RWPE1 (cell line): ENCODE measurements at regions not wholly inside any gene's neighbourhood (a gene's known extent, or its start where the extent isn't known, plus 50 kb on each side); places are given as distances from the start of the nearest gene placed in this dataset.

Experiments
- CTCF ChIA-PET: fragments of 350-600 bp; sonication (Branson Sonifier 250); formaldehyde crosslinking; extraction: SDS; loops from one replicate; lab custom pipeline; 2021; lab: Yijun Ruan, JAX
- POLR2A ChIA-PET: fragments of 400-600 bp; formaldehyde crosslinking; extraction: SDS; loops from one replicate; lab custom pipeline; 2020; ENCODE audit warnings: antibody characterized with exemption; ENCODE audit not compliant: low non-redundant PET; lab: Yijun Ruan, JAX
- DNase-seq: peaks from one replicate; pipeline ENCODE4 v3.0.0; 2012; ENCODE audit warnings: low spot score
- H3K27ac ChIP-seq: fragments of 450-650 bp; 2 replicates; pipeline ENCODE4 v1.5.1; 2017
- TF ChIP-seq, protein P1 (sequence below): fragments of 450-650 bp; conservative IDR thresholded peaks from 2 replicates; pipeline ENCODE4 v1.5.1; 2017; ENCODE audit warnings: low read depth, mild to moderate bottlenecking

DNA sequence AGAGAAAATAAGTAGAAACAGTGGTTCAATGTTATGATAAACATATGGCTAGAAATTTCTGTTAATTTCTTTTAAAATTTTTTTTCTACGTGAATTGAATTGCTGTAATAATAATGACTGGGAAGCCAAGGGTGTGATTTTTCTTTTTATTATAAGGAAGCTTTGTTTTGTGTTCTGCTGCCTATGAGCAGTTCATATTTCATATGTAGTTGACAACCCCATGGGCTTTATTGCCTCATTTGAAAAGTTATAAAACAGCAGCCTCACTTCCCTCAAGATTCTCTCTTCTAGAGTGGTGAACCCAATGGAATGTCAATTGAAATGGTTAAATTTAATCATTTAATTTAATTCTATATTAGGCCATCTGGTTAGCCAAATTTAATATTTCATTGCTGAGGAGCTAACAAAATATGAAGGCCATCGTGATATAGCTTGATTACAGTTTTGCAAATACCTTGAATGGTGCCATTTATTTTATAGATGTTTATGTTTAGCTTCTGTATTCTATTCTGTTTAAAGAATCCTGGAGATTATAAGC, 72.6 kb upstream of the DOCK10 start:
- TF ChIP-seq, protein P1, sequence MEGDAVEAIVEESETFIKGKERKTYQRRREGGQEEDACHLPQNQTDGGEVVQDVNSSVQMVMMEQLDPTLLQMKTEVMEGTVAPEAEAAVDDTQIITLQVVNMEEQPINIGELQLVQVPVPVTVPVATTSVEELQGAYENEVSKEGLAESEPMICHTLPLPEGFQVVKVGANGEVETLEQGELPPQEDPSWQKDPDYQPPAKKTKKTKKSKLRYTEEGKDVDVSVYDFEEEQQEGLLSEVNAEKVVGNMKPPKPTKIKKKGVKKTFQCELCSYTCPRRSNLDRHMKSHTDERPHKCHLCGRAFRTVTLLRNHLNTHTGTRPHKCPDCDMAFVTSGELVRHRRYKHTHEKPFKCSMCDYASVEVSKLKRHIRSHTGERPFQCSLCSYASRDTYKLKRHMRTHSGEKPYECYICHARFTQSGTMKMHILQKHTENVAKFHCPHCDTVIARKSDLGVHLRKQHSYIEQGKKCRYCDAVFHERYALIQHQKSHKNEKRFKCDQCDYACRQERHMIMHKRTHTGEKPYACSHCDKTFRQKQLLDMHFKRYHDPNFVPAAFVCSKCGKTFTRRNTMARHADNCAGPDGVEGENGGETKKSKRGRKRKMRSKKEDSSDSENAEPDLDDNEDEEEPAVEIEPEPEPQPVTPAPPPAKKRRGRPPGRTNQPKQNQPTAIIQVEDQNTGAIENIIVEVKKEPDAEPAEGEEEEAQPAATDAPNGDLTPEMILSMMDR, result no peak
- DNase-seq, result no peak
- H3K27ac ChIP-seq, result no peak overlapping the region
- ChIA-PET POLR2A (no interaction called here), CTCF (interaction anchor here (0.7 to 0.8 kb wide), 2 partner anchors 37 to 63 kb away, joined by 3 read pairs; no protein-coding TSS in a partner anchor)

DNA sequence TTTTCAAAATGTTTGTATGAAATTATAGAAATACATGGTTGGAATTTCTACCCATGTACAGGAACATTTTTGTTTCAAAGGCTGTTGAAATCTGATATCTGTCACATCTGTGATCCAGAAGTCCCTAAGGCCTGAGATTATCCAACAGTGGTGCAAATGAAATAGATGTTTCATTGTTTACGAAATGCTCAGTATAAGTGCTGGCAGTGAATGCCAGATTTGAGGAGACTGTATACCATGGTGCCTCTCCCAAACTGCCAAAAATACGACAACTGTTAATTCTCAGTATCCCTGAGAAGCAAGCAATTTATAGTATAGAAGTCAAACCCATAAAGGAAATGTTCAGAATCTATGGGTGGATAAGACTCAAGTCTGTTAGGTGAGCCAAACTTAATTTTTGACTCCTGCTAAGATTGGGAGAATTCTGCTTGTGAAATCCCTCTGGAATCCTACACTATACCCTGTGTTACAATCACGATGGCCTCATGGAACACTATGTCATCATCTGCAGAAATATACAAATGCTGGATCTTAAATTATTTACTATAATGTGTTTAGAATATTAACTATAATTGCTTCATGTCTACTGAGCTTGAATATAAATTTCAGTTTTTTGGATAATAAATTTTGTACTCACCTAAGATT, 71.2 kb upstream of the DOCK10 start:
- DNase-seq, result no peak
- ChIA-PET POLR2A (no interaction called here), CTCF (no interaction called here)
- TF ChIP-seq, protein P1, result no peak
- no peak overlapping the region for H3K27ac ChIP-seq

DNA sequence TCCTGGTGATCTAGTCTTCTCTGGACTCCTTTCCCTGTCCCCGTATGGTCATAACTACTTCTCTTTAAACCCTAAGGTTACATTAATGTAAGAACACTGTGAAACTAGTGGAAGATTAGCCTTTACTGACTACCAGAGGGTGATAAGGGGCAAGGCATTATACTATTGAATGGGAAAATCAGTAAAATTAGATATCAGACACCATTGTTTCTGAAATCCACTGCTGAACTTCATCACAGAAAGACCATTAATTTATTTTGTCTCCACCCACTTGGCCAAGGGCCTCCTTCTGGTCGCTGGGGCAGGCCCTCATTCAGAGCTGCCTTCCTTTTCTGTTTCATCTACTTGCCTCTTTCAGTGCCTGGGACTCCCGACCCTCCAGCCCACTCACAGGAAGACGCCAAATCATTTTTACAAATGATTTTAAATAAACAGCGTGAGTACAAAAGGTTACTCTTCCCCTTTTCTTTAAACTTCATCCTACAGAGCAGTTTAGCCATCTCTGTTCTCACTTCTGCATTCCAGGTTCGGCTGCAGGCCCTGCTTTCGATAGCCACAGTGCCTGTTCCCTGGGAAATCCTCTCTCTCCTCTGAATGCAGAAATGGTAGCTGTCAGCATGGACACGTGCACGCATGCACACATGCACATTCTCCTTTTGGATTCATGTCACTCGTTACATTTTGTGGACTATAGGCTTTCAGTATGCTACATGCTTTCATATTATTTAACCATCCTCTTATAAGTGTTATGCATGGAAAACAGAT, 70.3 kb upstream of the DOCK10 start:
- TF ChIP-seq, protein P1, result no peak
- no peak for DNase-seq
- ChIA-PET POLR2A (no interaction called here), CTCF (no interaction called here)
- H3K27ac ChIP-seq, result no peak overlapping the region

DNA sequence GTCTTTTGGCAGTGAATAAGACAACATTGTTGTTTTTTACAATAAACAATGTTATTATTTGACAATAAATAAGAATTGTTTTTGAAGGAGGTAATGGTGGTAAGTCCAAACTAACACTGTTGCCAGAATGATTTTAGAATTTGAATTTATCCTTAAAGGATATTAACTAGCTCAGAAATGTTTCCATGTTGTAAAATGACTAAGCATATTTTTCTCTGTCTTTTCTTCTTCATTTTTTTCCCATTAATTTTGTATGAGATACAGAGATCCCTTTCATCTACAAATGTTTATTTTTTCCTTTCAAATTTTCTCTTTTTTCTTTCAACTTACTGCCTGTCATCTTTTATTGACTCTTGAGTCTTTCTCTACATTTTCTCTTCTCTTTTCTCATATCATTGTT, 66.5 kb upstream of the DOCK10 start:
- ChIA-PET POLR2A (no interaction called here), CTCF (no interaction called here)
- no peak overlapping the region for H3K27ac ChIP-seq
- TF ChIP-seq, protein P1, result no peak
- no peak for DNase-seq

DNA sequence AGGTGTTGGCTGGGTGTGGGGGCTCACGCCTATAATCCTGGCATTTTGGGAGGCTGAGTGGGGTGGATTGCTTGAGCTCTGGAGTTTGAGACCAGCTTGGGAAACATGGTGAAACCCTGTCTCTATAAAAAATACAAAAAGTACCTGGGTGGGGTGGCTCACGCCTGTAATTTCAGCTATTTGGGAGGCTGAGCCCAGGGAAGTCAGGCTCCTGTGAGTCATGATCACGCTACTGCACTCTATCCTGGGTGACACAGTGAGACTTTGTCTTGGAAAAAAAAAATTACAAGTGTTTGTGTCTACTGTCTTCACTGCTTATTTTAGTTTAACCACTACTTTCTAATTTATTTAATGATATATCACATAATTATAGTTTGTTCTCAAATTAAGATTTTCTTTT, 62.7 kb upstream of the DOCK10 start:
- ChIA-PET POLR2A (no interaction called here), CTCF (no interaction called here)
- DNase-seq, result no peak
- TF ChIP-seq, protein P1, result no peak
- H3K27ac ChIP-seq, result no peak overlapping the region

DNA sequence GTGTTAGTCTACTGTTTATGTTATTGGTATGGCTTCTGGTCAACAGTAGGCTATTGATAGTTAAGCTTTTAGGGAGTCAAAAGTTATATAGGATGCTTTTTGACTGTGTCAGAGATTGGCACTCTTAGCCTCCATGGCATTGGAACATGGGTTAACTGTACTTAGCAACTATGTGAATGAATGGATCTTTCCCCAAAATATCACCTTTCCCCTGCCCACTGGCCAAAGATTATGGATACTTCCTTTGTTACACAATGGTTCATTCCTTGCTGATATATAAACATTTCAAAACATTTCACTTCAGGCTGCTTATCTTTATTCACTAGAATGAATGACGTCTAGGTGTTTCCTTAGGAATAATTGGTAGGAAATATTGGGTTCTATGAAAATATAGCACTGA, 62.1 kb upstream of the DOCK10 start:
- TF ChIP-seq, protein P1, result no peak
- DNase-seq, result no peak
- no peak overlapping the region for H3K27ac ChIP-seq
- POLR2A ChIA-PET, result no interaction called here
- CTCF ChIA-PET, result no interaction called here
